RPMI8226 (cell line): ENCODE measurements at regions not wholly inside any gene's neighbourhood (a gene's known extent, or its start where the extent isn't known, plus 50 kb on each side); places are given as distances from the start of the nearest gene placed in this dataset.

Source experiments
- DNase-seq: peaks from one replicate; pipeline ENCODE4 v3.0.0-alpha.2; 2015

DNA sequence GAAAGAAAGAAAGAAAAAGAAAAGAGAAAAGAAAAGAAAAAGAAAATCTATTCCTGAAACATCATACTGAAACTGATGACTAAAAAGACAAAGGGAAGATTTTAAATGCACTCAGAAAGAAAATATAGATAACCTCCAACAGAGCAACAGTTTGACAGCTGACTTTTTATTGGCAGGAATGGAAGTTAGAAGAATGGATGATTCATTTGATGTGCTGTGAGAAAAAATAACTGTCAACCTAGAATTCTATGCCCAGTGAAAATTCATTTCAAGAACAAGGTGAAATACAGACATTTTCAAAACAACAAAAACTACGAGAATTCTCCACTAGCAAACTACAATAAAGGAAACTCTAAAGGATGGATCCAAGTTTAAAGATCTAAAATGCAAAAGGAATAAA lies 50.5 kb upstream of the HSPA12A start:
- DNase-seq: no peak

DNA sequence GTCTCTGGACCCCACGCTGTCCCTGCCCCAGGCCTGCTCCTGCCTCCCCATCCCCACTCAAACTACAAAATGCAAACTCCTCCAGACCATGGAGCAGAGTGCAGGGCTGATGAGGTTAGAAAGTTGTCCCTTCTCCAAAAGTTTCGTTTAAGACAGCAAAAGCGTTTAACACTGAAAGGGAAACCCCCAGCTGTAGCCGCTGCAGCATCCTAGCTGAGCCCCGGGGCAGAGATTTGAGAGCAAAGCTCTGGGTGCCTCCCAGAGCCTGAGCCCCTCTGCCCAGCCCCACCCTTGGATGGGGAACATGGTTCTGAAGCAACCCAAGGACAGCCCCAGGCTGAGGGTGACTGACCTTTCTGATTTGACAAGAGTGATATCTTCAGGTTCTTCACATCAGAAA lies 52.8 kb upstream of the ENO4 start:
- DNase-seq: no peak

DNA sequence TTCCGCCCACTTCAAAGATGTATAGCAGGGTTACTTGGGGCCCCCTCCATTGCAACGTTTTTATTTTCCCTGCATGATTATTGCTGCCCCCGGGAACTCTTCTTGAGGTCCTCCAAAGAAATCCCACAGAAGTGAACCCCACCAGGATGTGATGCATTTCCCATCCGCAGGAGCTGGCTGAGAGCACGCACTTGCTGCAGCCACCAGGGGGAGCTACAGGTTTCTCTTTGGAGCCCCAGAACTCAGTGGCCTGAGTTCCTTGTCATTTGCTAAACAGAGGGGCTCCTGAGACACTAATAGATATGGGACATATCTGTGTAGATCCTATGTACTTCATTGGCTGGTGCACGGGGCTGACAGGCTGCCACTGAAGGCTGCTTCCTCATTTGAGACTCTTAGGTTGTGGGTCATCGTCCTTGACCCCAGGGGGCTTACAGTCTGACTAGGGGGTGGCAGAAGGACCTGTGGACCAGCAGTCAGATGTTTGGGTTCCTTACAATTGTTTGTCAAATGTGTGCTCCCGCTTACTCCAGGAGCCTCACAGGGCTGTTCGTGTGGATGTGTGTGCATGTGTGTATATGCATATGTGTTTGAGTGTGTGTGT lies 52.3 kb upstream of the ENO4 start:
- DNase-seq: peak; percentile 73

DNA sequence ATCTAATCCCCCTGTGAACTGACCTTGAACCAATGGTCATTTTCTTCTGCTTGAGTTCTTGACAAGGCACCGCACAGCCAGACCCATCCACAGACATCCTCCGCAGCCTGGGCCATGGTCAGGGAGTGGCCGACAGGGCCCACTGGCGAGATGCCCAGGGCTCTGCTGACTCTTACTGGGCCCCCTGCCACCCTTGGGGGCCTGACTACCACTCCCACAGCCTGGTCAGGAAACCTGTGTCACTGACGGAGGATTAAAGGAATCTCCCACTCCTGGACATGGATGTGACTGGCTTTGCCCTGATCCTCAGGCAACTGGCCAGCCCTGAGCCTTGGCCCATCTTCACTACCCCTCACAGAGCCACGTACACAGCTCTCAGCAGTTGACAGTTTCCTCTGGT lies 50.4 kb upstream of the ENO4 start:
- DNase-seq: no peak
